ENCODE measurements at regions not wholly inside any gene's neighbourhood (a gene's known extent, or its start where the extent isn't known, plus 50 kb on each side); places are given as distances from the start of the nearest gene placed in this dataset.

- H3K9me3 ChIP-seq (ENCODE audit: low read length): no peaks in the 10 kb centered on the region
- H3K9me2 ChIP-seq (replicated peaks; ENCODE audit: insufficient read depth, low read length): no peaks in the 10 kb centered on the region
- H3K36me3 ChIP-seq (ENCODE audit: insufficient read depth, low read length): no peaks in the 10 kb centered on the region
- H3K4me1 ChIP-seq (ENCODE audit: low read length): no peaks in the 10 kb centered on the region
- H3K27me3 ChIP-seq (ENCODE audit: low read length): no peaks in the 10 kb centered on the region
- DNase-seq: no peak
- H2AFZ ChIP-seq (ENCODE audit: low read length): no peak overlapping the region
- no peaks in the 10 kb centered on the region for H4K20me1 ChIP-seq (ENCODE audit: insufficient read depth, low read depth, low read length)
- H3K9ac ChIP-seq (ENCODE audit: low read length): no peak overlapping the region
- H3K27ac ChIP-seq (ENCODE audit: low read length): no peak overlapping the region
- H3K4me2 ChIP-seq (ENCODE audit: low read depth, low read length, poor library complexity, severe bottlenecking): no peak overlapping the region
- H3K79me2 ChIP-seq (ENCODE audit: low read length): no peaks in the 10 kb centered on the region
- no peak overlapping the region for H3K4me3 ChIP-seq (ENCODE audit: low read length)
These were observed 377.7 kb upstream of the CDH11 start for GRCh38 chr16:65499566-65499965.

GRCh38 chr16:65497571-65497970 is 375.7 kb upstream of the CDH11 start:
- H3K4me3 ChIP-seq (ENCODE audit: low read length): no peak overlapping the region
- no peak overlapping the region for H3K4me2 ChIP-seq (ENCODE audit: low read depth, low read length, poor library complexity, severe bottlenecking)
- H2AFZ ChIP-seq (ENCODE audit: low read length): no peak overlapping the region
- no peaks in the 10 kb centered on the region for H3K36me3 ChIP-seq (ENCODE audit: insufficient read depth, low read length)
- H3K9me3 ChIP-seq (ENCODE audit: low read length): no peaks in the 10 kb centered on the region
- H3K9me2 ChIP-seq (replicated peaks; ENCODE audit: insufficient read depth, low read length): no peaks in the 10 kb centered on the region
- H3K27me3 ChIP-seq (ENCODE audit: low read length): no peaks in the 10 kb centered on the region
- H3K9ac ChIP-seq (ENCODE audit: low read length): no peak overlapping the region
- H4K20me1 ChIP-seq (ENCODE audit: insufficient read depth, low read depth, low read length): no peaks in the 10 kb centered on the region
- no peaks in the 10 kb centered on the region for H3K4me1 ChIP-seq (ENCODE audit: low read length)
- no peaks in the 10 kb centered on the region for H3K79me2 ChIP-seq (ENCODE audit: low read length)
- DNase-seq: no peak
- H3K27ac ChIP-seq (ENCODE audit: low read length): no peak overlapping the region

GRCh38 chr16:65495106-65495505 is 373.2 kb upstream of the CDH11 start:
- H3K27me3 ChIP-seq (ENCODE audit: low read length): no peaks in the 10 kb centered on the region
- no peak overlapping the region for H3K4me2 ChIP-seq (ENCODE audit: low read depth, low read length, poor library complexity, severe bottlenecking)
- H2AFZ ChIP-seq (ENCODE audit: low read length): no peak overlapping the region
- no peaks in the 10 kb centered on the region for H3K36me3 ChIP-seq (ENCODE audit: insufficient read depth, low read length)
- no peaks in the 10 kb centered on the region for H3K9me3 ChIP-seq (ENCODE audit: low read length)
- H3K4me1 ChIP-seq (ENCODE audit: low read length): no peaks in the 10 kb centered on the region
- H3K9ac ChIP-seq (ENCODE audit: low read length): no peak overlapping the region
- no peaks in the 10 kb centered on the region for H4K20me1 ChIP-seq (ENCODE audit: insufficient read depth, low read depth, low read length)
- H3K27ac ChIP-seq (ENCODE audit: low read length): no peak overlapping the region
- DNase-seq: no peak
- no peak overlapping the region for H3K4me3 ChIP-seq (ENCODE audit: low read length)
- H3K79me2 ChIP-seq (ENCODE audit: low read length): no peaks in the 10 kb centered on the region
- no peaks in the 10 kb centered on the region for H3K9me2 ChIP-seq (replicated peaks; ENCODE audit: insufficient read depth, low read length)

- no peaks in the 10 kb centered on the region for H3K79me2 ChIP-seq (ENCODE audit: low read length)
- H3K4me1 ChIP-seq (ENCODE audit: low read length): no peaks in the 10 kb centered on the region
- no peaks in the 10 kb centered on the region for H4K20me1 ChIP-seq (ENCODE audit: insufficient read depth, low read depth, low read length)
- no peaks in the 10 kb centered on the region for H3K36me3 ChIP-seq (ENCODE audit: insufficient read depth, low read length)
- H3K27me3 ChIP-seq (ENCODE audit: low read length): no peaks in the 10 kb centered on the region
- H3K9me3 ChIP-seq (ENCODE audit: low read length): no peaks in the 10 kb centered on the region
- DNase-seq: no peak
- H3K27ac ChIP-seq (ENCODE audit: low read length): no peak overlapping the region
- no peak overlapping the region for H3K4me3 ChIP-seq (ENCODE audit: low read length)
- no peak overlapping the region for H2AFZ ChIP-seq (ENCODE audit: low read length)
- no peak overlapping the region for H3K9ac ChIP-seq (ENCODE audit: low read length)
- H3K9me2 ChIP-seq (replicated peaks; ENCODE audit: insufficient read depth, low read length): no peaks in the 10 kb centered on the region
- no peak overlapping the region for H3K4me2 ChIP-seq (ENCODE audit: low read depth, low read length, poor library complexity, severe bottlenecking)
These were observed 372.7 kb upstream of the CDH11 start for GRCh38 chr16:65494609-65495008.

DNA sequence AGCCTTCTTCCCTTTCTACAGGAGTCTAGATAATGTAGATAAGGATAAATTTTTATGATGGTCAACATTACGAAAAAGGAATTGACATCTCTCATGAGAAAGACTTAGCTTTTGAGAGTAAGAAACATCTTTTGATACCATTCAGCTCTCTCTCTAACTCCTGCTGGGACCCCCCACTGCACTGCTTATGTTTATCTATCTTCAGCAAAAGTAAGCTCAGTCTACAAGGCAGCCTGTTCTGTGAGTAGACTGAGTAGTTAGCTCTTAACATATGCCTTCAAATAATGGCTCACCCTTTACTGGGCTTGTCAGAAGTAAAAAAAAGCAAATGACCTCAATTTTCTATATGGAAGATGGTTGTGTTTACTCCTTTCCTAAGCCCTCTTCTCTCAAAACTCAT is 372.2 kb upstream of the CDH11 start:
- Histone ChIP-seq H3K27ac (ENCODE audit: low read length) (no peak overlapping the region), H3K9me2 (replicated peaks; ENCODE audit: insufficient read depth, low read length) (no peaks in the 10 kb centered on the region), H3K4me1 (ENCODE audit: low read length) (no peaks in the 10 kb centered on the region), H3K9me3 (ENCODE audit: low read length) (no peaks in the 10 kb centered on the region), H2AFZ (ENCODE audit: low read length) (no peak overlapping the region), H4K20me1 (ENCODE audit: insufficient read depth, low read depth, low read length) (no peaks in the 10 kb centered on the region), H3K9ac (ENCODE audit: low read length) (no peak overlapping the region), H3K4me3 (ENCODE audit: low read length) (no peak overlapping the region), H3K36me3 (ENCODE audit: insufficient read depth, low read length) (no peaks in the 10 kb centered on the region), H3K4me2 (ENCODE audit: low read depth, low read length, poor library complexity, severe bottlenecking) (no peak overlapping the region), H3K27me3 (ENCODE audit: low read length) (no peaks in the 10 kb centered on the region), H3K79me2 (ENCODE audit: low read length) (no peaks in the 10 kb centered on the region)
- DNase-seq: no peak

DNA sequence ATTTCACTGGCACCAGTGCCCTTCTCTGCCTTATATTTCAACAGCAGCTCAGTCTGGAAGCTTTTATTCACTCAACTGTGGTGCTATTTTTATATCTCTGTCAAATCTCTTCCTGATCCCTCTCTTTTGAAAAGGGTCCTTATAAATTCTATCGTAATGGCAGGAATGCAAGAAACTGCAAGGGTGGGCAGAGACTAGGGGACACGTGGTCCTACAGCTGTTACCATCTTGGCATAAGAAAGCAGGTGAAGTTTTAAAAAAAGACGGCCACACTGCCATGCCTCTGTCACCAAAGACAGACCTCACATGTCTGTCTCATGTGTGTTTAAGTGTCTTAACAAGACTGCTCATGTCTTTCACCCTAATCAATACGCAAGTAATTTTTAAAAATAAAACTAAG is 368.4 kb upstream of the CDH11 start:
- Histone ChIP-seq H3K9me3 (ENCODE audit: low read length) (no peaks in the 10 kb centered on the region), H3K36me3 (ENCODE audit: insufficient read depth, low read length) (no peaks in the 10 kb centered on the region), H3K9ac (ENCODE audit: low read length) (no peak overlapping the region), H3K4me3 (ENCODE audit: low read length) (no peak overlapping the region), H2AFZ (ENCODE audit: low read length) (no peak overlapping the region), H3K4me2 (ENCODE audit: low read depth, low read length, poor library complexity, severe bottlenecking) (no peak overlapping the region), H4K20me1 (ENCODE audit: insufficient read depth, low read depth, low read length) (no peaks in the 10 kb centered on the region), H3K27ac (ENCODE audit: low read length) (no peak overlapping the region), H3K79me2 (ENCODE audit: low read length) (no peaks in the 10 kb centered on the region), H3K9me2 (replicated peaks; ENCODE audit: insufficient read depth, low read length) (peaks cover 3% of the 10 kb centered on the region; the same call in 1 of the 2 replicates), H3K4me1 (ENCODE audit: low read length) (no peaks in the 10 kb centered on the region), H3K27me3 (ENCODE audit: low read length) (no peaks in the 10 kb centered on the region)
- no peak for DNase-seq

DNA sequence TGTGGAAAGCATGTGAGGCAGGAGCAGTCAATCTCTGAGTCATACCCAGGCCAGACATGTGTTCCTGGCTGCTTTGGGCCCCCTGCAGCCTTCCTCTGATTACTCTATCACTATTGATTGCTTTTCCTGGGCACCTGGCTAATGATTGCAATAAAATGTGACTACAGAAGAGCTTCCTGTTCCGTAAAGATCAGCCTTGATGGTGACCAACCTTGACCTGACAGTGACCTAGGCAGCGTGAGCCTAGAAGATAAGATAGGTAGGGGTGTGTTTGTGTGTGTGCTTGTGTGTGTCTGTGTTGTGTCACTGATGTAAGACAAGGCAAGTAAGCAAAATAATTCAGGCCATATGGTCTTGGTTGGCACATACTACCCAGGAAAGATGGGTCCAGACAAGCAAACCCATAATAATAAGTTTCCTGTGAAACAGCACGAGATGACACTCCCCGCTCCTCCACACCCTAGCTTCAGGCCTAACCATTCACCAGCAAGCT is 367.7 kb upstream of the CDH11 start:
- Histone ChIP-seq H3K36me3 (ENCODE audit: insufficient read depth, low read length) (no peaks in the 10 kb centered on the region), H3K4me1 (ENCODE audit: low read length) (no peaks in the 10 kb centered on the region), H3K9me2 (replicated peaks; ENCODE audit: insufficient read depth, low read length) (peaks cover 3% of the 10 kb centered on the region; the same call in 1 of the 2 replicates), H3K9me3 (ENCODE audit: low read length) (no peaks in the 10 kb centered on the region), H3K4me3 (ENCODE audit: low read length) (no peak overlapping the region), H3K27me3 (ENCODE audit: low read length) (no peaks in the 10 kb centered on the region), H3K9ac (ENCODE audit: low read length) (no peak overlapping the region), H3K27ac (ENCODE audit: low read length) (no peak overlapping the region), H3K4me2 (ENCODE audit: low read depth, low read length, poor library complexity, severe bottlenecking) (no peak overlapping the region), H2AFZ (ENCODE audit: low read length) (no peak overlapping the region), H4K20me1 (ENCODE audit: insufficient read depth, low read depth, low read length) (no peaks in the 10 kb centered on the region), H3K79me2 (ENCODE audit: low read length) (no peaks in the 10 kb centered on the region)
- DNase-seq: no peak

- Histone ChIP-seq H3K36me3 (ENCODE audit: insufficient read depth, low read length) (no peaks in the 10 kb centered on the region), H3K79me2 (ENCODE audit: low read length) (no peaks in the 10 kb centered on the region), H3K4me1 (ENCODE audit: low read length) (no peaks in the 10 kb centered on the region), H3K9me2 (replicated peaks; ENCODE audit: insufficient read depth, low read length) (peaks cover 3% of the 10 kb centered on the region; the same call in 1 of the 2 replicates), H3K27ac (ENCODE audit: low read length) (no peak overlapping the region), H3K27me3 (ENCODE audit: low read length) (no peaks in the 10 kb centered on the region), H2AFZ (ENCODE audit: low read length) (no peak overlapping the region), H3K4me2 (ENCODE audit: low read depth, low read length, poor library complexity, severe bottlenecking) (no peak overlapping the region), H4K20me1 (ENCODE audit: insufficient read depth, low read depth, low read length) (no peaks in the 10 kb centered on the region), H3K9me3 (ENCODE audit: low read length) (no peaks in the 10 kb centered on the region), H3K4me3 (ENCODE audit: low read length) (no peak overlapping the region), H3K9ac (ENCODE audit: low read length) (no peak overlapping the region)
- DNase-seq: no peak
These were observed 365.4 kb upstream of the CDH11 start for GRCh38 chr16:65487231-65487630.

DNA sequence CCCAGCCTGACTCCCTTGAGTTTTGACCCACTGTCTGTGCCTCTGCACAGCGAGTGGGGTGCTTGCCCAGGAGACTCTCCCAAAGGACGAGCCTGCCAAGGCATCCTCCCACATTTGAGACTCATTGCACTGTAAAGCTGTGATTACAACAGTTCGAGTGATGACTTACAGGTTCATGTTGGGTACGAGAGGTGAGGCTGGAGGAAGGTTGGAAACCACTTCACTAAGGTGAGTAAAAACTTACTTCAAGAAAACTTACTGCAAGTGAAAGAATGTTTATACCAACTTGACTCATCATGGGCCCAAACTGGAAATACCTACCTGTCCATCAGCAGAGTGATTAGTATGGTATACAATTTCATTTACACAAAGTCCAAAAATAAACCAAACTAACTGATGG is 360.1 kb upstream of the CDH11 start:
- Histone ChIP-seq H3K4me1 (ENCODE audit: low read length) (no peaks in the 10 kb centered on the region), H3K9me3 (ENCODE audit: low read length) (no peaks in the 10 kb centered on the region), H2AFZ (ENCODE audit: low read length) (no peak overlapping the region), H3K36me3 (ENCODE audit: insufficient read depth, low read length) (no peaks in the 10 kb centered on the region), H3K27me3 (ENCODE audit: low read length) (no peaks in the 10 kb centered on the region), H3K27ac (ENCODE audit: low read length) (no peak overlapping the region), H4K20me1 (ENCODE audit: insufficient read depth, low read depth, low read length) (no peaks in the 10 kb centered on the region), H3K79me2 (ENCODE audit: low read length) (no peaks in the 10 kb centered on the region), H3K4me2 (ENCODE audit: low read depth, low read length, poor library complexity, severe bottlenecking) (no peak overlapping the region), H3K9me2 (replicated peaks; ENCODE audit: insufficient read depth, low read length) (no peaks in the 10 kb centered on the region), H3K4me3 (ENCODE audit: low read length) (no peak overlapping the region), H3K9ac (ENCODE audit: low read length) (no peak overlapping the region)
- DNase-seq: no peak

All from Karpas-422 (cell line).